Astrocyte (in vitro differentiated cells and primary cell): ENCODE measurements at regions not wholly inside any gene's neighbourhood (a gene's known extent, or its start where the extent isn't known, plus 50 kb on each side); places are given as distances from the start of the nearest gene placed in this dataset.

Experiments
- EZH2 ChIP-seq: IDR thresholded peaks from 2 replicates; pipeline ENCODE4 v1.6.1; 2012; ENCODE audit warnings: mild to moderate bottlenecking, low read length, inconsistent platforms; ENCODE audit not compliant: insufficient read depth
- TF ChIP-seq, protein P1 (sequence below): IDR thresholded peaks from 2 replicates; pipeline ENCODE4 v1.5.1; 2011; ENCODE audit warnings: low read depth, mild to moderate bottlenecking, inconsistent platforms, low read length, moderate library complexity; ENCODE audit not compliant: insufficient read depth

DNA sequence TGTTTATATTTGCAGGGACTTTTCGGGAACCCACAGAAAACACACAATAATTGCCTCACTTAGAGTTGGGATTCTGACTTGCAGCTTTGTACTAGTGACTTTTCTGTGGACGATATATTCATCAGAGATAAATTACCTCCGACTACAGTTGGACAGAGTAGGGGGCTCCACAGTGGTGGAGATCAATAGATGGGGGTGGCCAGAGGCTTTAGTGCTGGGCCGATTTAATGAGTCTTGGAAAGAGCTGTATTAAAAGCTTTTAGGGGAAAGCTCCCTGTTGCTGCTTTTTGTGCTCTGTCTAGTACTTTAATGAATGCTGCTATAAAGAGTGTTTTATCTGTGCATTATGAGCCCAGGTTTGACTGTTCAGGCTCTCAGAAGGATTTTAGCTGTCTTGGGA lies 359.2 kb upstream of the DPYD start:
- TF ChIP-seq, protein P1, sequence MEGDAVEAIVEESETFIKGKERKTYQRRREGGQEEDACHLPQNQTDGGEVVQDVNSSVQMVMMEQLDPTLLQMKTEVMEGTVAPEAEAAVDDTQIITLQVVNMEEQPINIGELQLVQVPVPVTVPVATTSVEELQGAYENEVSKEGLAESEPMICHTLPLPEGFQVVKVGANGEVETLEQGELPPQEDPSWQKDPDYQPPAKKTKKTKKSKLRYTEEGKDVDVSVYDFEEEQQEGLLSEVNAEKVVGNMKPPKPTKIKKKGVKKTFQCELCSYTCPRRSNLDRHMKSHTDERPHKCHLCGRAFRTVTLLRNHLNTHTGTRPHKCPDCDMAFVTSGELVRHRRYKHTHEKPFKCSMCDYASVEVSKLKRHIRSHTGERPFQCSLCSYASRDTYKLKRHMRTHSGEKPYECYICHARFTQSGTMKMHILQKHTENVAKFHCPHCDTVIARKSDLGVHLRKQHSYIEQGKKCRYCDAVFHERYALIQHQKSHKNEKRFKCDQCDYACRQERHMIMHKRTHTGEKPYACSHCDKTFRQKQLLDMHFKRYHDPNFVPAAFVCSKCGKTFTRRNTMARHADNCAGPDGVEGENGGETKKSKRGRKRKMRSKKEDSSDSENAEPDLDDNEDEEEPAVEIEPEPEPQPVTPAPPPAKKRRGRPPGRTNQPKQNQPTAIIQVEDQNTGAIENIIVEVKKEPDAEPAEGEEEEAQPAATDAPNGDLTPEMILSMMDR = no peak
- TF ChIP-seq EZH2 = no peak
